Astrocyte (in vitro differentiated cells and primary cell): ENCODE measurements at regions not wholly inside any gene's neighbourhood (a gene's known extent, or its start where the extent isn't known, plus 50 kb on each side); places are given as distances from the start of the nearest gene placed in this dataset.
A peak's percentile ranks its signal among the peaks of the same experiment; 100 is the strongest.

Experiments used
- DNase-seq: peaks from one replicate; pipeline ENCODE4 v3.0.0-alpha.2; 2010; ENCODE audit warnings: low read depth
- FAIRE-seq: peaks from 2 replicates; lab custom pipeline; 2011; peaks lifted over from hg19 to GRCh38; lab: Jason Lieb, UNC
- H2AFZ ChIP-seq: 2 replicates; pipeline ENCODE4 v1.6.0; 2012; ENCODE audit warnings: low read depth, low read length, inconsistent platforms
- H3K27ac ChIP-seq: 2 replicates; pipeline ENCODE4 v1.5.1; 2011; ENCODE audit warnings: low read depth, low read length, inconsistent platforms
- H3K27me3 ChIP-seq: 2 replicates; pipeline ENCODE4 v1.6.0; 2011; ENCODE audit warnings: low read length, inconsistent platforms; ENCODE audit not compliant: insufficient read depth
- H3K36me3 ChIP-seq: 2 replicates; pipeline ENCODE4 v1.5.1; 2011; ENCODE audit warnings: low read length, inconsistent platforms; ENCODE audit not compliant: insufficient read depth
- H3K4me1 ChIP-seq: 2 replicates; pipeline ENCODE4 v1.5.1; 2011; ENCODE audit warnings: low read length, inconsistent platforms; ENCODE audit not compliant: insufficient read depth
- H3K4me2 ChIP-seq: 2 replicates; pipeline ENCODE4 v1.6.0; 2012; ENCODE audit warnings: low read length, inconsistent platforms
- H3K4me3 ChIP-seq: 2 replicates; pipeline ENCODE4 v1.5.1; 2011; ENCODE audit warnings: low read depth, mild to moderate bottlenecking, low read length, inconsistent platforms; ENCODE audit not compliant: insufficient read depth
- H3K79me2 ChIP-seq: 2 replicates; pipeline ENCODE4 v1.6.0; 2012; ENCODE audit warnings: mild to moderate bottlenecking, low read length, inconsistent platforms; ENCODE audit not compliant: insufficient read depth
- H3K9ac ChIP-seq: 2 replicates; pipeline ENCODE4 v1.6.0; 2012; ENCODE audit warnings: mild to moderate bottlenecking, low read length, inconsistent platforms
- H3K9me3 ChIP-seq: 2 replicates; pipeline ENCODE4 v1.5.1; 2012; ENCODE audit warnings: low read depth, mild to moderate bottlenecking, low read length, inconsistent platforms; ENCODE audit not compliant: insufficient read depth
- H4K20me1 ChIP-seq: 2 replicates; pipeline ENCODE4 v1.6.0; 2012; ENCODE audit warnings: low read length, inconsistent platforms; ENCODE audit not compliant: insufficient read depth
- H3K27ac Mint-ChIP-seq: one replicate; pipeline ENCODE4 v1.8.0; 2021; ENCODE audit warnings: mild to moderate bottlenecking, mixed read lengths; ENCODE audit not compliant: unreplicated experiment
- H3K27me3 Mint-ChIP-seq: one replicate; pipeline ENCODE4 v1.8.0; 2021; ENCODE audit warnings: low read depth, mixed read lengths; ENCODE audit not compliant: unreplicated experiment
- H3K36me3 Mint-ChIP-seq: one replicate; pipeline ENCODE4 v1.8.0; 2021; ENCODE audit warnings: low read depth, mixed read lengths; ENCODE audit not compliant: unreplicated experiment
- H3K4me1 Mint-ChIP-seq: one replicate; pipeline ENCODE4 v1.8.0; 2021; ENCODE audit warnings: low read depth, mixed read lengths; ENCODE audit not compliant: unreplicated experiment
- H3K4me3 Mint-ChIP-seq: one replicate; pipeline ENCODE4 v1.8.0; 2021; ENCODE audit warnings: mild to moderate bottlenecking, moderate library complexity, mixed read lengths; ENCODE audit not compliant: unreplicated experiment
- H3K9me3 Mint-ChIP-seq: one replicate; pipeline ENCODE4 v1.8.0; 2021; ENCODE audit warnings: mild to moderate bottlenecking, mixed read lengths; ENCODE audit not compliant: unreplicated experiment
- CTCF ChIP-seq: IDR thresholded peaks from 2 replicates; pipeline ENCODE4 v1.5.1; 2011; ENCODE audit warnings: low read depth, mild to moderate bottlenecking, inconsistent platforms, low read length, moderate library complexity; ENCODE audit not compliant: insufficient read depth
- EZH2 ChIP-seq: IDR thresholded peaks from 2 replicates; pipeline ENCODE4 v1.6.1; 2012; ENCODE audit warnings: mild to moderate bottlenecking, low read length, inconsistent platforms; ENCODE audit not compliant: insufficient read depth

GRCh38 chrX:6678313-6678712 is 143.4 kb upstream of the VCX3A start:
- FAIRE-seq (no peak), DNase-seq (no peak)
- Histone ChIP-seq H3K4me3 (no peak overlapping the region), H3K9me3 (no peaks in the 10 kb centered on the region), H4K20me1 (no peaks in the 10 kb centered on the region), H3K4me1 (no peaks in the 10 kb centered on the region), H2AFZ (no peak overlapping the region), H3K79me2 (no peaks in the 10 kb centered on the region), H3K9ac (no peak overlapping the region), H3K4me2 (no peak overlapping the region), H3K27me3 (no peaks in the 10 kb centered on the region), H3K36me3 (no peaks in the 10 kb centered on the region), H3K27ac (no peak overlapping the region)
- no peaks in the 10 kb centered on the region for H3K4me1 Mint-ChIP-seq
- H3K27ac Mint-ChIP-seq, result no peak overlapping the region
- H3K4me3 Mint-ChIP-seq, result no peak overlapping the region
- no peaks in the 10 kb centered on the region for H3K27me3 Mint-ChIP-seq
- H3K9me3 Mint-ChIP-seq, result no peaks in the 10 kb centered on the region
- H3K36me3 Mint-ChIP-seq, result no peaks in the 10 kb centered on the region
- TF ChIP-seq CTCF (no peak), EZH2 (no peak)

- H3K36me3 ChIP-seq, result no peaks in the 10 kb centered on the region
- Mint-ChIP-seq H3K27me3 (no peaks in the 10 kb centered on the region), H3K4me3 (no peak overlapping the region), H3K36me3 (no peaks in the 10 kb centered on the region), H3K27ac (no peak overlapping the region), H3K9me3 (no peaks in the 10 kb centered on the region), H3K4me1 (no peaks in the 10 kb centered on the region)
- H3K79me2 ChIP-seq, result no peaks in the 10 kb centered on the region
- no peaks in the 10 kb centered on the region for H3K27me3 ChIP-seq
- H3K4me1 ChIP-seq, result no peaks in the 10 kb centered on the region
- no peak overlapping the region for H3K4me3 ChIP-seq
- H3K9me3 ChIP-seq, result no peaks in the 10 kb centered on the region
- H3K4me2 ChIP-seq, result no peak overlapping the region
- no peak overlapping the region for H2AFZ ChIP-seq
- DNase-seq, result no peak
- TF ChIP-seq EZH2 (no peak), CTCF (no peak)
- no peak overlapping the region for H3K9ac ChIP-seq
- no peaks in the 10 kb centered on the region for H4K20me1 ChIP-seq
- H3K27ac ChIP-seq, result no peak overlapping the region
- no peak for FAIRE-seq
Measured at GRCh38 chrX:6674734-6675133, 139.8 kb upstream of the VCX3A start.

- H3K27me3 ChIP-seq, result no peaks in the 10 kb centered on the region
- H3K9ac ChIP-seq, result no peak overlapping the region
- no peak overlapping the region for H3K4me3 Mint-ChIP-seq
- no peak overlapping the region for H3K4me3 ChIP-seq
- H3K27ac ChIP-seq, result no peak overlapping the region
- H4K20me1 ChIP-seq, result no peaks in the 10 kb centered on the region
- no peaks in the 10 kb centered on the region for H3K4me1 Mint-ChIP-seq
- TF ChIP-seq CTCF (no peak), EZH2 (no peak)
- no peaks in the 10 kb centered on the region for H3K9me3 ChIP-seq
- H3K27me3 Mint-ChIP-seq, result no peaks in the 10 kb centered on the region
- H3K4me2 ChIP-seq, result no peak overlapping the region
- no peaks in the 10 kb centered on the region for H3K9me3 Mint-ChIP-seq
- no peaks in the 10 kb centered on the region for H3K36me3 ChIP-seq
- FAIRE-seq (peak; percentile 60), DNase-seq (no peak)
- H3K27ac Mint-ChIP-seq, result no peak overlapping the region
- no peaks in the 10 kb centered on the region for H3K79me2 ChIP-seq
- H3K4me1 ChIP-seq, result no peaks in the 10 kb centered on the region
- H2AFZ ChIP-seq, result no peak overlapping the region
- H3K36me3 Mint-ChIP-seq, result no peaks in the 10 kb centered on the region
Measured at GRCh38 chrX:6667048-6667768, 132.3 kb upstream of the VCX3A start.
